Upper lobe of left lung (tissue), 6 donors: ENCODE measurements at regions not wholly inside any gene's neighbourhood (a gene's known extent, or its start where the extent isn't known, plus 50 kb on each side); places are given as distances from the start of the nearest gene placed in this dataset.

Experiments used
- ATAC-seq, 2 donors: fragments of 200-7000 bp; cut with Tn5 transposase; one replicate each; pipeline ENCODE4 v1.9.1; 2022; ENCODE audit warnings: mild to moderate bottlenecking in 2 of 2, moderate library complexity in 2 of 2; ENCODE audit not compliant: low FRiP score in 2 of 2
- DNase-seq, 2 donors: peaks; one replicate each; pipeline ENCODE4 v3.0.0-alpha.2; 2019 to 2020
- H3K27ac ChIP-seq, 4 donors: fragments of 200-600 bp; sonication (generic); one replicate each; pipeline ENCODE4 v1.5.1; 2016 to 2019
- H3K27me3 ChIP-seq, 4 donors: fragments of 200-600 bp; sonication (generic); one replicate each; pipeline ENCODE4 v1.5.1; 2017 to 2019
- H3K36me3 ChIP-seq, 4 donors: fragments of 200-600 bp; sonication (generic); one replicate each; pipeline ENCODE4 v1.5.1; 2016 to 2019
- H3K4me1 ChIP-seq, 4 donors: fragments of 200-600 bp; sonication (generic); one replicate each; pipeline ENCODE4 v1.5.1; 2018 to 2019
- H3K4me3 ChIP-seq, 4 donors: fragments of 200-600 bp; sonication (generic); one replicate each; pipeline ENCODE4 v1.5.1; 2017 to 2019; ENCODE audit warnings: mild to moderate bottlenecking in 2 of 4, moderate library complexity in 1 of 4
- H3K9me3 ChIP-seq, 4 donors: fragments of 200-600 bp; sonication (generic); one replicate each; pipeline ENCODE4 v1.5.1; 2018 to 2019
- CTCF ChIP-seq, 6 experiments: fragments of 450-650 bp in 4 of 6; fragments of 200-600 bp in 2 of 6; sonication (generic) in 2 of 6; IDR thresholded peaks; one replicate each; pipeline ENCODE4 v1.5.1; 2016 to 2019; ENCODE audit warnings: antibody characterized with exemption in 6 of 6
- EP300 ChIP-seq, 4 donors: sonication (generic); formaldehyde crosslinking; IDR thresholded peaks; one replicate each; pipeline ENCODE4 v1.5.1; 2017; ENCODE audit warnings: antibody characterized with exemption in 4 of 4, control low read depth in 2 of 4
- POLR2A ChIP-seq, 4 donors: fragments of 450-650 bp; IDR thresholded peaks; one replicate each; pipeline ENCODE4 v1.5.1; 2016 to 2017; ENCODE audit warnings: antibody characterized with exemption in 4 of 4, mild to moderate bottlenecking in 2 of 4
- POLR2AphosphoS5 ChIP-seq, 2 donors: sonication (generic); formaldehyde crosslinking; IDR thresholded peaks; one replicate each; pipeline ENCODE4 v1.5.1; 2017; ENCODE audit warnings: antibody characterized with exemption in 2 of 2
- WGBS, 2 donors: methylation state at CpG; one replicate each; pipeline ENCODE4 v1.1.5; 2017 to 2018; 5-methylcytosine and 5-hydroxymethylcytosine counted together
- donor health status: DM: no; HTN: no; CAD: no; lungs with moderate emphysema.
- donor health status: DM: no; HTN: yes; CAD: no; lungs with severe emphysema.

GRCh38 chr1:43074244-43074643, 97.8 kb downstream of the EBNA1BP2 start:
- TF ChIP-seq POLR2A (IDR thresholded peaks at IDR 0.05) (no peak), POLR2AphosphoS5 (IDR thresholded peaks at IDR 0.05) (no peak), EP300 (IDR thresholded peaks at IDR 0.05) (no peak), CTCF (IDR thresholded peaks at IDR 0.05) (no peak)
- Histone ChIP-seq H3K4me3 (no peak overlapping the region), H3K27me3 (no peaks in the 10 kb centered on the region), H3K27ac (no peak overlapping the region), H3K4me1 (peaks cover 0 to 8% (median 2%) of the 10 kb centered on the region in 4 donors), H3K9me3 (no peaks in the 10 kb centered on the region), H3K36me3 (no peaks in the 10 kb centered on the region)
- no peak for ATAC-seq
- DNase-seq = no peak
- 88 to 89% methylated on average over 3 of the region's 3 CpGs for WGBS, 2 donors

GRCh38 chr1:43073490-43074230, 98.4 kb downstream of the EBNA1BP2 start:
- Histone ChIP-seq H3K36me3 (no peaks in the 10 kb centered on the region), H3K27ac (no peak overlapping the region), H3K4me3 (no peak overlapping the region), H3K9me3 (no peaks in the 10 kb centered on the region), H3K4me1 (peaks cover 0 to 9% (median 3%) of the 10 kb centered on the region in 4 donors), H3K27me3 (peaks cover 0 to 2% (median 0%) of the 10 kb centered on the region in 4 donors)
- TF ChIP-seq POLR2AphosphoS5 (IDR thresholded peaks at IDR 0.05) (no peak), CTCF (IDR thresholded peaks at IDR 0.05) (peak; percentile 83 to 92 (median 88))
- ATAC-seq (peak; percentile 81 to 90), DNase-seq (peak in 1 of 2 donors; percentile 81)
- WGBS, 2 donors = 29 to 31% methylated on average over 8 of the region's 8 CpGs

- WGBS, 2 donors = 84 to 92% methylated on average over 4 of the region's 4 CpGs
- H3K9me3 ChIP-seq = no peaks in the 10 kb centered on the region
- H3K4me3 ChIP-seq = no peak overlapping the region
- H3K4me1 ChIP-seq = peaks cover 9 to 17% (median 12%) of the 10 kb centered on the region in 4 donors
- no peak overlapping the region for H3K27ac ChIP-seq
- H3K27me3 ChIP-seq = peaks cover 0 to 8% (median 4%) of the 10 kb centered on the region in 4 donors
- ATAC-seq (no peak), DNase-seq (no peak)
- TF ChIP-seq POLR2A (IDR thresholded peaks at IDR 0.05) (no peak), EP300 (IDR thresholded peaks at IDR 0.05) (no peak), CTCF (IDR thresholded peaks at IDR 0.05) (no peak), POLR2AphosphoS5 (IDR thresholded peaks at IDR 0.05) (no peak)
- H3K36me3 ChIP-seq = no peaks in the 10 kb centered on the region
Observed at GRCh38 chr1:43072314-43072713, 99.8 kb downstream of the EBNA1BP2 start.

- DNase-seq = no peak
- no peak overlapping the region for H3K4me3 ChIP-seq
- ATAC-seq = no peak
- TF ChIP-seq POLR2AphosphoS5 (IDR thresholded peaks at IDR 0.05) = no peak
- no peak for TF ChIP-seq CTCF (IDR thresholded peaks at IDR 0.05)
- TF ChIP-seq POLR2A (IDR thresholded peaks at IDR 0.05) = no peak
- TF ChIP-seq EP300 (IDR thresholded peaks at IDR 0.05) = no peak
- peaks cover 9 to 17% (median 12%) of the 10 kb centered on the region in 4 donors for H3K4me1 ChIP-seq
- whole genome bisulfite sequencing, 2 donors = 79 to 96% methylated on average over 2 of the region's 2 CpGs
- H3K27ac ChIP-seq = no peak overlapping the region
- H3K9me3 ChIP-seq = no peaks in the 10 kb centered on the region
- no peaks in the 10 kb centered on the region for H3K36me3 ChIP-seq
- peaks cover 0 to 8% (median 4%) of the 10 kb centered on the region in 4 donors for H3K27me3 ChIP-seq
Observed at GRCh38 chr1:43071241-43071640, 100.8 kb downstream of the EBNA1BP2 start.
